Stimulated activated naive B cell treated with anti-CD40 and anti-IgM and Interleukin-4, amounts not matched to agents 10 μg/mL and 1 μg/mL and 100 μg/mL, for 72 hours (primary cell): ENCODE measurements at regions not wholly inside any gene's neighbourhood (a gene's known extent, or its start where the extent isn't known, plus 50 kb on each side); places are given as distances from the start of the nearest gene placed in this dataset.

Source experiments
- ATAC-seq, 2 donors: fragments of 150-1000 bp; cut with Tn5 transposase; replicated peaks; 2 replicates each; pipeline ENCODE4 v1.10.0; 2021; ENCODE audit warnings: moderate library complexity in 1 of 2
- DNase-seq: peaks from one replicate; pipeline ENCODE4 v3.0.0; 2021
- H3K27ac Mint-ChIP-seq: one replicate; pipeline ENCODE4 v1.8.0; 2022; ENCODE audit warnings: mild to moderate bottlenecking, mixed read lengths
- H3K27me3 Mint-ChIP-seq, 2 donors: one replicate each; pipeline ENCODE4 v1.8.0; 2022; ENCODE audit warnings: mixed read lengths in 2 of 2
- H3K36me3 Mint-ChIP-seq, 2 donors: one replicate each; pipeline ENCODE4 v1.8.0; 2022; ENCODE audit warnings: mixed read lengths in 2 of 2, mild to moderate bottlenecking in 1 of 2
- H3K4me1 Mint-ChIP-seq, 2 donors: one replicate each; pipeline ENCODE4 v1.8.0; 2022; ENCODE audit warnings: mixed read lengths in 2 of 2, mild to moderate bottlenecking in 1 of 2
- H3K4me3 Mint-ChIP-seq, 2 donors: one replicate each; pipeline ENCODE4 v1.8.0; 2022; ENCODE audit warnings: mild to moderate bottlenecking in 2 of 2, mixed read lengths in 2 of 2, moderate library complexity in 1 of 2
- H3K9me3 Mint-ChIP-seq, 2 donors: one replicate each; pipeline ENCODE4 v1.8.0; 2022; ENCODE audit warnings: mixed read lengths in 2 of 2, mild to moderate bottlenecking in 1 of 2

DNA sequence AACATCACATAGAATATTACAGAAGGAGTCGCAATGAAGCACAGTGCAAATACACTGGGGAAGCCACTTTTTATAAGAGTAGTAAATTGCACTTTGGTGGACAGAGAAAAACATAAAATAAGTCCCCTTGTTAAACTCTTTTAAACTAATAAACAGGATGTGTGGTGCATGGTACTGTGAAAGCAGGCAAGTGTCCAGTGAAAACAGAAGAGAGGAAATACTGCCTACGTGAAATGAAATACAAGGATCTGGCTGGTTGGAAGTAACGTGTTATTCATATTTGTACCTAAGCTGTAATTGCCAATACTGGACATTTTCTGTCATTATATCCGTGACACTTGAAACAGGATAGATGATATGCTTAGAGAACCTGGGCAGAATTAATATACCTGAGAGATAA lies 191.9 kb upstream of the SLC27A6 start:
- Mint-ChIP-seq H3K27me3 (no peaks in the 10 kb centered on the region), H3K4me1 (no peaks in the 10 kb centered on the region), H3K4me3 (no peak overlapping the region), H3K9me3 (peaks cover 0 to 2% of the 10 kb centered on the region in 2 donors), H3K36me3 (no peaks in the 10 kb centered on the region), H3K27ac (no peak overlapping the region)
- ATAC-seq, result no peak
- DNase-seq, result no peak

- no peaks in the 10 kb centered on the region for H3K36me3 Mint-ChIP-seq
- peaks cover 0 to under 1% of the 10 kb centered on the region in 2 donors for H3K9me3 Mint-ChIP-seq
- no peak for ATAC-seq
- no peak overlapping the region for H3K27ac Mint-ChIP-seq
- no peak overlapping the region for H3K4me3 Mint-ChIP-seq
- no peaks in the 10 kb centered on the region for H3K4me1 Mint-ChIP-seq
- DNase-seq, result no peak
- H3K27me3 Mint-ChIP-seq, result no peaks in the 10 kb centered on the region
These were observed 190.7 kb upstream of the SLC27A6 start for GRCh38 chr5:128774605-128775004.

GRCh38 chr5:128775558-128775957 lies 189.7 kb upstream of the SLC27A6 start:
- Mint-ChIP-seq H3K9me3 (no peaks in the 10 kb centered on the region), H3K36me3 (no peaks in the 10 kb centered on the region), H3K27me3 (no peaks in the 10 kb centered on the region), H3K27ac (no peak overlapping the region), H3K4me1 (no peaks in the 10 kb centered on the region), H3K4me3 (no peak overlapping the region)
- DNase-seq (no peak), ATAC-seq (no peak)

GRCh38 chr5:128777052-128777451 lies 188.2 kb upstream of the SLC27A6 start:
- H3K9me3 Mint-ChIP-seq, result no peaks in the 10 kb centered on the region
- no peak for ATAC-seq
- H3K27ac Mint-ChIP-seq, result no peak overlapping the region
- H3K27me3 Mint-ChIP-seq, result no peaks in the 10 kb centered on the region
- DNase-seq, result no peak
- H3K4me3 Mint-ChIP-seq, result no peak overlapping the region
- no peaks in the 10 kb centered on the region for H3K36me3 Mint-ChIP-seq
- H3K4me1 Mint-ChIP-seq, result no peaks in the 10 kb centered on the region

DNA sequence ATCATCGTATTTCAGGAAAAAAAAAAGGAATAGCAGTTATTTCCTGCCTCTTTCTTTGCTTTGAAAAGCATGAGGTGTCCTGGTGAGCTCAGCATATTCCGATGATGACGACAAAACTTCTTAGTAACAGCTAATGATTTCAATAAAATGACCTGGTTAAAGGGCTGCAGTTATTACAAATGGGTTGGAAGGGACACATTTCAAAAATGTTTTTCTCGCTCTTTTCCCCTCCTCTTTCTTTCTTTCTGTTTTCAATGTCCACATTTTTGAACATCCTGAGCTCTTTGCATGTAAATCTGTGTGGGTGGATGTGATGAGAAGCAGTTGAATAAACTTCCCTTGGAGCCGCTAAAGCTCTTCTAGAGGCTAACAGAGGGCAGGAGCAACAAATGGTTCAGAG lies 186.8 kb upstream of the SLC27A6 start:
- ATAC-seq (no peak), DNase-seq (no peak)
- no peaks in the 10 kb centered on the region for H3K9me3 Mint-ChIP-seq
- no peak overlapping the region for H3K27ac Mint-ChIP-seq
- H3K27me3 Mint-ChIP-seq, result no peaks in the 10 kb centered on the region
- H3K4me3 Mint-ChIP-seq, result no peak overlapping the region
- no peaks in the 10 kb centered on the region for H3K4me1 Mint-ChIP-seq
- no peaks in the 10 kb centered on the region for H3K36me3 Mint-ChIP-seq

- H3K36me3 Mint-ChIP-seq, result no peaks in the 10 kb centered on the region
- no peaks in the 10 kb centered on the region for H3K4me1 Mint-ChIP-seq
- H3K4me3 Mint-ChIP-seq, result no peak overlapping the region
- no peak for DNase-seq
- ATAC-seq, result no peak
- H3K27ac Mint-ChIP-seq, result no peak overlapping the region
- H3K27me3 Mint-ChIP-seq, result no peaks in the 10 kb centered on the region
- peaks cover 0 to 2% of the 10 kb centered on the region in 2 donors for H3K9me3 Mint-ChIP-seq
These were observed 182.8 kb upstream of the SLC27A6 start for GRCh38 chr5:128782446-128782845.

DNA sequence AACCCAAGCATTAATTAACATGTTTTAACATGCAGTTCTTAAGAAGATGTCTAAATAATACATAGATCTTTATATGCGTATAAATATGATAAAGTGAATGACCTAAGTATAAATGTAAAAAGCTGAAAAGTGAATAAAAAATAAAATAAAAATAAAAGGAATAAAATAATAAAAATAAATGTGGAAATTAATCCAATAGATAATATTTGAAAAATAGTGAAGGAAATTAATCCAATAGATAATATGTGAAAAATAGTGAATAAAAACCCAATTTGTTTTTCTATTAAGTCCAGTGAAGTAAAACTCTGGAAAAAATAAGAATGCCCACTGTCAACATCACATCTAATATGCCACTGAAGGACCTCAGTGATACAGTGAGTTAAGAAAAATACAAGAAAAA lies 180.6 kb upstream of the SLC27A6 start:
- Mint-ChIP-seq H3K9me3 (peaks cover 0 to 2% of the 10 kb centered on the region in 2 donors), H3K27ac (no peak overlapping the region), H3K4me3 (no peak overlapping the region), H3K36me3 (no peaks in the 10 kb centered on the region), H3K4me1 (no peaks in the 10 kb centered on the region), H3K27me3 (no peaks in the 10 kb centered on the region)
- DNase-seq (no peak), ATAC-seq (no peak)

GRCh38 chr5:128791312-128791711 lies 174.0 kb upstream of the SLC27A6 start:
- no peaks in the 10 kb centered on the region for H3K4me1 Mint-ChIP-seq
- peaks cover 0 to 2% of the 10 kb centered on the region in 2 donors for H3K9me3 Mint-ChIP-seq
- H3K4me3 Mint-ChIP-seq, result no peak overlapping the region
- no peak overlapping the region for H3K27ac Mint-ChIP-seq
- DNase-seq (no peak), ATAC-seq (no peak)
- H3K27me3 Mint-ChIP-seq, result no peaks in the 10 kb centered on the region
- no peaks in the 10 kb centered on the region for H3K36me3 Mint-ChIP-seq

DNA sequence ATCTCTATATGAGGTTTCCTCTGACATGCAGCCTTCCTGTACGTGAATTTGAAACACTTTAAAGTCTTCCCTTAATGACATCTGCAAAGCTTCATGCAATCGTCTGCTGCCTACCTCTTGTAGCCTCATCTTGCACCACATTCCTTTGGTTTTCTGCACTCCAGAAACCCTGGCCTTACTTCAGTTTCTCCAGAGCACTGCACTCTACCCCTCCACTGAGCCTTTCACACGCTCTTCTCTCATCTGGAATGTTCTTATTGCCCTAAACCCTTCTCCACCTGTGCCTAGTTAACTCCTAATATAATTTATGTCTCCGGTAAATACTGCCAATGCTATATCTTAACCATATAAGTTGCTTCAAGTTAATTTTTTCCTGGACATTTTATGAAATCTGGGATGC lies 168.8 kb upstream of the SLC27A6 start:
- Mint-ChIP-seq H3K27ac (no peak overlapping the region), H3K27me3 (no peaks in the 10 kb centered on the region), H3K4me3 (no peak overlapping the region), H3K9me3 (no peaks in the 10 kb centered on the region), H3K4me1 (no peaks in the 10 kb centered on the region), H3K36me3 (no peaks in the 10 kb centered on the region)
- ATAC-seq (no peak), DNase-seq (no peak)

GRCh38 chr5:128798871-128799270 lies 166.4 kb upstream of the SLC27A6 start:
- Mint-ChIP-seq H3K4me3 (no peak overlapping the region), H3K4me1 (no peaks in the 10 kb centered on the region), H3K27ac (no peak overlapping the region), H3K9me3 (no peaks in the 10 kb centered on the region), H3K27me3 (no peaks in the 10 kb centered on the region), H3K36me3 (no peaks in the 10 kb centered on the region)
- DNase-seq, result no peak
- ATAC-seq, result no peak

GRCh38 chr5:128799945-128800344 lies 165.3 kb upstream of the SLC27A6 start:
- no peaks in the 10 kb centered on the region for H3K4me1 Mint-ChIP-seq
- H3K9me3 Mint-ChIP-seq, result no peaks in the 10 kb centered on the region
- no peak for ATAC-seq
- H3K4me3 Mint-ChIP-seq, result no peak overlapping the region
- no peak overlapping the region for H3K27ac Mint-ChIP-seq
- no peaks in the 10 kb centered on the region for H3K27me3 Mint-ChIP-seq
- no peak for DNase-seq
- H3K36me3 Mint-ChIP-seq, result no peaks in the 10 kb centered on the region

DNA sequence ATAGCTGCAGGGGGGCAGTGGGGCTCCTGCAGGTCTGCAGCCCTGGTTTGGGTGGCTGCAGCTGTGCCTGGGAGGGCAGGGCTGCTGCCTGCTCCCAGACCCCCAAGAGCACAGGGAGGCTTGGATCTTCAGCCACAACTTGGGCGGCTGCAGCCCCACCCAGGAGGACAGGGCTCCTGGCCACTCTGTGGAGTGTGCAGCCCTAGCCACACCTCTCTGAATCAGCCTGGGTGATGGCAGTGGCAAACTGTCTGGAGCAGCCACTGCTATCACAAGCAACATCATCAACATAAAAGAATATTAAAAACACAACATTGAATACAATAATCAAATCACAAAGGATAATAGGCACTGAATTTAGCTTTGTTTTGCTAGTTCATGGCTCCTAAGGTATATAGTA lies 164.9 kb upstream of the SLC27A6 start:
- H3K36me3 Mint-ChIP-seq, result no peaks in the 10 kb centered on the region
- H3K4me3 Mint-ChIP-seq, result no peak overlapping the region
- no peaks in the 10 kb centered on the region for H3K9me3 Mint-ChIP-seq
- no peaks in the 10 kb centered on the region for H3K27me3 Mint-ChIP-seq
- ATAC-seq, result no peak
- no peak for DNase-seq
- no peak overlapping the region for H3K27ac Mint-ChIP-seq
- H3K4me1 Mint-ChIP-seq, result no peaks in the 10 kb centered on the region

DNA sequence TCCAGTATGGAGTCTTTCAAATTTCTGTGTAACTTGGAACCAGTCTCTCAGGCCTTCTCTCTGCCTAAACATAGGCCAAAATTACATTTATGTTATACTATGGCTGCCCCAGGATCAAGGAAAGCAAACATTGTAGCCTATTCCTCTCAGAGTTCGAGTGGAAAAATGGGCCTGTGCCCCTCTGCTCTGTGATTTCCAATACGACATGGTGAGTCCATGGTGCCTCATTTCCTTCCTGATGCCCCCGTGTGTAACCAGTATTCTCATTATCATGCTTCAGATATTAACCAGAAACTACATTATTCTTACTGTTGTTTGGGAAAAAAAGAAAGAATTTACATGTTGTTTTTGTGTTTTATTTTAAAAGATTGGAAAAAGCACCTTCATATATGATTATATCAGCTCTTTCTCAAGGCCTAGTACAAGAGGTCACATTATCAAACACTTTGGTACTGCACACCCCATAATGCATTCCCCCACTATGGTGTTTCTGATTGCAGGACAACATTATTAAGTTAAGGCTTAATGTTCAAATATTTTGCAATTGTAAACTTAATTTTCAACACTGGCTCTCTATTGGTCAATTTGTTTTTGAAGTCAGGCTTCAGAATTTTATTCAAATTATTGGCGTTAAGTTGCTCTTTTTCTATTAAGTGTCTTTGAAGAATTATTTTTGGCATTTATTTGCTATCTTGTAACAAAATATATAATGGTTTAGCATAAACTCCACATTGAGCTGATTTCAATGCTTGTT lies 151.8 kb upstream of the SLC27A6 start:
- ATAC-seq (no peak), DNase-seq (no peak)

GRCh38 chr5:128815201-128815600 lies 150.1 kb upstream of the SLC27A6 start:
- Mint-ChIP-seq H3K4me3 (no peak overlapping the region), H3K9me3 (peaks cover 0 to 1% of the 10 kb centered on the region in 2 donors), H3K4me1 (no peaks in the 10 kb centered on the region), H3K27me3 (no peaks in the 10 kb centered on the region), H3K36me3 (no peaks in the 10 kb centered on the region), H3K27ac (no peak overlapping the region)
- ATAC-seq (no peak), DNase-seq (no peak)

More for the DNA sequence above, 151.8 kb upstream of the SLC27A6 start:
- no peak overlapping the region for H3K27ac Mint-ChIP-seq
- H3K36me3 Mint-ChIP-seq, result no peaks in the 10 kb centered on the region
- H3K4me1 Mint-ChIP-seq, result no peaks in the 10 kb centered on the region
- H3K4me3 Mint-ChIP-seq, result no peak overlapping the region
- H3K9me3 Mint-ChIP-seq, result peaks cover 2 to 3% of the 10 kb centered on the region in 2 donors
- H3K27me3 Mint-ChIP-seq, result no peaks in the 10 kb centered on the region

- ATAC-seq (no peak), DNase-seq (no peak)
- no peaks in the 10 kb centered on the region for H3K4me1 Mint-ChIP-seq
- no peak overlapping the region for H3K4me3 Mint-ChIP-seq
- no peaks in the 10 kb centered on the region for H3K36me3 Mint-ChIP-seq
- peaks cover 5% of the 10 kb centered on the region in 2 donors for H3K9me3 Mint-ChIP-seq
- no peaks in the 10 kb centered on the region for H3K27me3 Mint-ChIP-seq
- H3K27ac Mint-ChIP-seq, result no peak overlapping the region
These were observed 139.5 kb upstream of the SLC27A6 start for GRCh38 chr5:128825826-128826225.

DNA sequence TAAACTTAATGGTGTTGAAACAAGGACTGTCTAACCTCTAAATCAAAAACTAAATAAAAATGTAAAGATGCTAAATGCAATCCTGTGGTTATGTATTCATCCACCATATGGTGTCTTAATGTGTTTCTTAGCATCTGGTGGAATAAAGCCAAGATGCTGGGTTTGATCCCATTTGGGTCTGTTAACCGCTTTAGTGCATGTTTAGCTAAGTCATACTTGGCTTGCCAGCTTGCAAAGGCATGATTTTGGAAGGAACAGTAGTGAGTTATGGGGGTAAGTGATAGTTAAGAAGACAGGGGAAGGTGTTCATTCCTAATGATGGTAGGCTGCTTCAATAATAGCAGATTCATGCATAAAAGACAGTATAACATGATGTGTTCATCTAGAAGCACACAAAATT lies 139.0 kb upstream of the SLC27A6 start:
- no peak for ATAC-seq
- no peak overlapping the region for H3K4me3 Mint-ChIP-seq
- peaks cover 5% of the 10 kb centered on the region in 2 donors for H3K9me3 Mint-ChIP-seq
- no peaks in the 10 kb centered on the region for H3K4me1 Mint-ChIP-seq
- no peaks in the 10 kb centered on the region for H3K36me3 Mint-ChIP-seq
- no peaks in the 10 kb centered on the region for H3K27me3 Mint-ChIP-seq
- H3K27ac Mint-ChIP-seq, result no peak overlapping the region
- DNase-seq, result no peak
